ENCODE measurements at regions not wholly inside any gene's neighbourhood (a gene's known extent, or its start where the extent isn't known, plus 50 kb on each side); places are given as distances from the start of the nearest gene placed in this dataset.

- DNase-seq (ENCODE audit: low read depth), result no peak
These were observed 86.4 kb upstream of the C1QTNF9B start for GRCh38 chr13:23983671-23984070.

- no peak for DNase-seq (ENCODE audit: low read depth)
These were observed 87.2 kb upstream of the C1QTNF9B start for GRCh38 chr13:23984546-23984945.

- DNase-seq (ENCODE audit: low read depth), result no peak
These were observed 87.8 kb upstream of the C1QTNF9B start for GRCh38 chr13:23985060-23985459.

GRCh38 chr13:23985839-23986238 lies 88.5 kb upstream of the C1QTNF9B start:
- DNase-seq (ENCODE audit: low read depth), result no peak

GRCh38 chr13:23986619-23987018 lies 89.3 kb upstream of the C1QTNF9B start:
- no peak for DNase-seq (ENCODE audit: low read depth)

- no peak for DNase-seq (ENCODE audit: low read depth)
These were observed 90.1 kb upstream of the C1QTNF9B start for GRCh38 chr13:23987331-23987894.

- no peak for DNase-seq (ENCODE audit: low read depth)
These were observed 91.3 kb upstream of the C1QTNF9B start for GRCh38 chr13:23988546-23989122.

GRCh38 chr13:23990455-23990854 lies 93.2 kb upstream of the C1QTNF9B start:
- DNase-seq (ENCODE audit: low read depth), result no peak

- no peak for DNase-seq (ENCODE audit: low read depth)
These were observed 93.8 kb upstream of the C1QTNF9B start for GRCh38 chr13:23991119-23991518.

GRCh38 chr13:23992781-23993679 lies 95.7 kb upstream of the C1QTNF9B start:
- DNase-seq (ENCODE audit: low read depth), result no peak

GRCh38 chr13:23993680-23993985 lies 96.3 kb upstream of the C1QTNF9B start:
- no peak for DNase-seq (ENCODE audit: low read depth)

- no peak for DNase-seq (ENCODE audit: low read depth)
These were observed 98.2 kb upstream of the C1QTNF9B start for GRCh38 chr13:23995283-23996073.

- no peak for DNase-seq (ENCODE audit: low read depth)
These were observed 99.2 kb upstream of the C1QTNF9B start for GRCh38 chr13:23996456-23996855.

GRCh38 chr13:23999424-23999823 lies 102.1 kb upstream of the C1QTNF9B start:
- DNase-seq (ENCODE audit: low read depth), result no peak

GRCh38 chr13:24002206-24002815 lies 105.0 kb upstream of the C1QTNF9B start:
- DNase-seq (ENCODE audit: low read depth), result no peak

- DNase-seq (ENCODE audit: low read depth), result no peak
These were observed 107.0 kb upstream of the C1QTNF9B start for GRCh38 chr13:24004142-24004899.

GRCh38 chr13:24004971-24005370 lies 107.7 kb upstream of the C1QTNF9B start:
- no peak for DNase-seq (ENCODE audit: low read depth)

GRCh38 chr13:24005755-24006281 lies 108.5 kb upstream of the C1QTNF9B start:
- DNase-seq (ENCODE audit: low read depth), result no peak

GRCh38 chr13:24006520-24007248 lies 109.4 kb upstream of the C1QTNF9B start:
- DNase-seq (ENCODE audit: low read depth), result no peak

- DNase-seq (ENCODE audit: low read depth), result no peak
These were observed 110.8 kb upstream of the C1QTNF9B start for GRCh38 chr13:24007979-24008620.
